Natural killer cell treated with Interleukin-12 subunit alpha and Interleukin-12 subunit beta and Interleukin-15 and Interleukin-18, amount 100 ng/mL, for 72 hours (primary cell): ENCODE measurements at regions not wholly inside any gene's neighbourhood (a gene's known extent, or its start where the extent isn't known, plus 50 kb on each side); places are given as distances from the start of the nearest gene placed in this dataset.

Experiments used
- ATAC-seq, 2 donors: fragments of 150-1000 bp; cut with Tn5 transposase in 1 of 2; sonication (Bioruptor Pico), chemical (Tn5 transposase) in 1 of 2; 2 replicates each; pipeline ENCODE4 v1.10.0; 2021
- DNase-seq: peaks from one replicate; pipeline ENCODE4 v3.0.0; 2022; ENCODE audit warnings: low spot score
- H3K27ac Mint-ChIP-seq, 2 donors: 1 replicate in 1 of 2; 2 replicates in 1 of 2; pipeline ENCODE4 v1.8.0; 2022; ENCODE audit warnings: mixed read lengths in 2 of 2, mild to moderate bottlenecking in 1 of 2, moderate library complexity in 1 of 2
- H3K27me3 Mint-ChIP-seq, 2 donors: 1 replicate in 1 of 2; 2 replicates in 1 of 2; pipeline ENCODE4 v1.8.0; 2022; ENCODE audit warnings: mixed read lengths in 2 of 2
- H3K36me3 Mint-ChIP-seq: one replicate; pipeline ENCODE4 v1.8.0; 2022; ENCODE audit warnings: mixed read lengths
- H3K4me1 Mint-ChIP-seq, 2 donors: 1 replicate in 1 of 2; 2 replicates in 1 of 2; pipeline ENCODE4 v1.8.0; 2022; ENCODE audit warnings: low read depth in 2 of 2, mixed read lengths in 2 of 2, mild to moderate bottlenecking in 1 of 2
- H3K4me3 Mint-ChIP-seq: one replicate; pipeline ENCODE4 v1.8.0; 2022; ENCODE audit warnings: mixed read lengths
- H3K9me3 Mint-ChIP-seq: 2 replicates; pipeline ENCODE4 v1.8.0; 2022; ENCODE audit warnings: mixed read lengths

- no peaks in the 10 kb centered on the region for H3K4me1 Mint-ChIP-seq
- H3K4me3 Mint-ChIP-seq = no peak overlapping the region
- H3K9me3 Mint-ChIP-seq = peaks cover 18% of the 10 kb centered on the region
- H3K27me3 Mint-ChIP-seq = no peaks in the 10 kb centered on the region
- H3K27ac Mint-ChIP-seq = no peak overlapping the region
- no peaks in the 10 kb centered on the region for H3K36me3 Mint-ChIP-seq
- DNase-seq = no peak
- no peak for ATAC-seq
Observed at GRCh38 chr1:79773385-79773784, 766.9 kb upstream of the ADGRL4 start.

GRCh38 chr1:79762461-79762860, 755.9 kb upstream of the ADGRL4 start:
- Mint-ChIP-seq H3K9me3 (peaks cover 14% of the 10 kb centered on the region), H3K36me3 (no peaks in the 10 kb centered on the region), H3K27me3 (no peaks in the 10 kb centered on the region), H3K4me1 (no peaks in the 10 kb centered on the region), H3K4me3 (no peak overlapping the region), H3K27ac (no peak overlapping the region)
- DNase-seq (no peak), ATAC-seq (no peak)

GRCh38 chr1:79760531-79760930, 754.0 kb upstream of the ADGRL4 start:
- H3K4me1 Mint-ChIP-seq = no peaks in the 10 kb centered on the region
- no peaks in the 10 kb centered on the region for H3K27me3 Mint-ChIP-seq
- DNase-seq (no peak), ATAC-seq (no peak)
- peaks cover 16% of the 10 kb centered on the region for H3K9me3 Mint-ChIP-seq
- no peaks in the 10 kb centered on the region for H3K36me3 Mint-ChIP-seq
- H3K4me3 Mint-ChIP-seq = no peak overlapping the region
- H3K27ac Mint-ChIP-seq = no peak overlapping the region

GRCh38 chr1:79749607-79750006, 743.1 kb upstream of the ADGRL4 start:
- ATAC-seq (no peak), DNase-seq (no peak)
- H3K27ac Mint-ChIP-seq = no peak overlapping the region
- H3K36me3 Mint-ChIP-seq = peaks cover 6% of the 10 kb centered on the region
- no peak overlapping the region for H3K4me3 Mint-ChIP-seq
- H3K9me3 Mint-ChIP-seq = peaks cover 6% of the 10 kb centered on the region
- H3K4me1 Mint-ChIP-seq = no peaks in the 10 kb centered on the region
- no peaks in the 10 kb centered on the region for H3K27me3 Mint-ChIP-seq

- H3K27me3 Mint-ChIP-seq = no peaks in the 10 kb centered on the region
- H3K4me1 Mint-ChIP-seq = no peaks in the 10 kb centered on the region
- ATAC-seq (no peak), DNase-seq (no peak)
- H3K27ac Mint-ChIP-seq = no peak overlapping the region
- no peak overlapping the region for H3K4me3 Mint-ChIP-seq
- H3K9me3 Mint-ChIP-seq = peaks cover 11% of the 10 kb centered on the region
- H3K36me3 Mint-ChIP-seq = peaks cover 6% of the 10 kb centered on the region
Observed at GRCh38 chr1:79745929-79746328, 739.4 kb upstream of the ADGRL4 start.

- Mint-ChIP-seq H3K4me1 (no peaks in the 10 kb centered on the region), H3K36me3 (peaks cover 6% of the 10 kb centered on the region), H3K27me3 (no peaks in the 10 kb centered on the region), H3K4me3 (no peak overlapping the region), H3K27ac (no peak overlapping the region), H3K9me3 (peaks cover 15% of the 10 kb centered on the region)
- no peak for DNase-seq
- ATAC-seq = no peak
Observed at GRCh38 chr1:79744746-79745145, 738.2 kb upstream of the ADGRL4 start.

- Mint-ChIP-seq H3K9me3 (peaks cover 8% of the 10 kb centered on the region), H3K27me3 (no peaks in the 10 kb centered on the region), H3K4me1 (no peaks in the 10 kb centered on the region), H3K36me3 (no peaks in the 10 kb centered on the region), H3K27ac (no peak overlapping the region), H3K4me3 (no peak overlapping the region)
- DNase-seq (no peak), ATAC-seq (no peak)
Observed at GRCh38 chr1:79741720-79742421, 735.3 kb upstream of the ADGRL4 start.

- Mint-ChIP-seq H3K4me3 (no peak overlapping the region), H3K4me1 (no peaks in the 10 kb centered on the region), H3K27ac (no peak overlapping the region), H3K9me3 (peaks cover 11% of the 10 kb centered on the region), H3K27me3 (no peaks in the 10 kb centered on the region), H3K36me3 (no peaks in the 10 kb centered on the region)
- DNase-seq (no peak), ATAC-seq (no peak)
Observed at GRCh38 chr1:79738101-79738500, 731.6 kb upstream of the ADGRL4 start.

GRCh38 chr1:79737193-79737592, 730.7 kb upstream of the ADGRL4 start:
- H3K4me3 Mint-ChIP-seq = no peak overlapping the region
- H3K27ac Mint-ChIP-seq = no peak overlapping the region
- ATAC-seq (no peak), DNase-seq (no peak)
- H3K36me3 Mint-ChIP-seq = no peaks in the 10 kb centered on the region
- H3K4me1 Mint-ChIP-seq = no peaks in the 10 kb centered on the region
- H3K9me3 Mint-ChIP-seq = peaks cover 11% of the 10 kb centered on the region
- H3K27me3 Mint-ChIP-seq = no peaks in the 10 kb centered on the region

- no peaks in the 10 kb centered on the region for H3K27me3 Mint-ChIP-seq
- no peak overlapping the region for H3K27ac Mint-ChIP-seq
- peaks cover 15% of the 10 kb centered on the region for H3K9me3 Mint-ChIP-seq
- no peak overlapping the region for H3K4me3 Mint-ChIP-seq
- no peaks in the 10 kb centered on the region for H3K36me3 Mint-ChIP-seq
- no peaks in the 10 kb centered on the region for H3K4me1 Mint-ChIP-seq
- DNase-seq = no peak
- ATAC-seq = no peak
Observed at GRCh38 chr1:79732950-79733349, 726.4 kb upstream of the ADGRL4 start.

- Mint-ChIP-seq H3K4me1 (no peaks in the 10 kb centered on the region), H3K27me3 (no peaks in the 10 kb centered on the region), H3K4me3 (no peak overlapping the region), H3K9me3 (peaks cover 26% of the 10 kb centered on the region), H3K36me3 (peaks cover 5% of the 10 kb centered on the region), H3K27ac (no peak overlapping the region)
- DNase-seq = no peak
- ATAC-seq = no peak
Observed at GRCh38 chr1:79726911-79727310, 720.4 kb upstream of the ADGRL4 start.

- no peaks in the 10 kb centered on the region for H3K27me3 Mint-ChIP-seq
- no peaks in the 10 kb centered on the region for H3K4me1 Mint-ChIP-seq
- no peak for DNase-seq
- H3K36me3 Mint-ChIP-seq = peaks cover 5% of the 10 kb centered on the region
- H3K4me3 Mint-ChIP-seq = no peak overlapping the region
- no peak overlapping the region for H3K27ac Mint-ChIP-seq
- peaks cover 26% of the 10 kb centered on the region for H3K9me3 Mint-ChIP-seq
- ATAC-seq = no peak
Observed at GRCh38 chr1:79726321-79726720, 719.8 kb upstream of the ADGRL4 start.

GRCh38 chr1:79716447-79716846, 709.9 kb upstream of the ADGRL4 start:
- Mint-ChIP-seq H3K4me3 (no peak overlapping the region), H3K27ac (no peak overlapping the region), H3K4me1 (no peaks in the 10 kb centered on the region), H3K27me3 (no peaks in the 10 kb centered on the region), H3K9me3 (peaks cover 14% of the 10 kb centered on the region), H3K36me3 (no peaks in the 10 kb centered on the region)
- ATAC-seq = no peak
- no peak for DNase-seq

GRCh38 chr1:79714664-79715063, 708.1 kb upstream of the ADGRL4 start:
- H3K4me1 Mint-ChIP-seq = no peaks in the 10 kb centered on the region
- H3K36me3 Mint-ChIP-seq = no peaks in the 10 kb centered on the region
- DNase-seq = no peak
- no peaks in the 10 kb centered on the region for H3K27me3 Mint-ChIP-seq
- no peak overlapping the region for H3K27ac Mint-ChIP-seq
- peaks cover 13% of the 10 kb centered on the region for H3K9me3 Mint-ChIP-seq
- no peak overlapping the region for H3K4me3 Mint-ChIP-seq
- ATAC-seq = no peak

- no peak for ATAC-seq
Observed at GRCh38 chr1:79711001-79711431, 704.5 kb upstream of the ADGRL4 start.

More at GRCh38 chr1:79711001-79711431, 704.5 kb upstream of the ADGRL4 start:
- no peak for DNase-seq
- Mint-ChIP-seq H3K36me3 (no peaks in the 10 kb centered on the region), H3K4me1 (no peaks in the 10 kb centered on the region), H3K4me3 (no peak overlapping the region), H3K9me3 (peaks cover 9% of the 10 kb centered on the region), H3K27ac (no peak overlapping the region), H3K27me3 (no peaks in the 10 kb centered on the region)
